ENCODE measurements at regions not wholly inside any gene's neighbourhood (a gene's known extent, or its start where the extent isn't known, plus 50 kb on each side); places are given as distances from the start of the nearest gene placed in this dataset.

DNA sequence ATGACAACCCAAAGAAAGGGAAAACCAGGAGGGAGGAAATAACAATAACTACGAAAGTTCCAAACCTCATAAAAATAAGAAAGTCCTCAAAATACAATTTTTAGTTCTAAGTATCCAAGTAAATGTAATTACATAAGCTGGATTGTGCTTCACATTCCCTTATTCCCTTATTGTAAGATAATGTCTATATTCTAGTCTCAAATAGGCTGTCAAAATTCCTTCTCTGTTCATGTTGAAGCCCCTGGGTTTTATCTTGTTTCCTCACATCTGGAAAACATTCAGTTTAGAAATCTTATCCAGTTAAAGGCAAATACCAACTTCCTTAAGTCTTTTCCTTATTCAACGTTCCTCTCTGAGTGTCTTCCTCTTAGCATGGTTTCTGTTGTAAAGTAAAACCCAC, 282.3 kb downstream of the CD109 start:
- TF ChIP-seq, protein P1, sequence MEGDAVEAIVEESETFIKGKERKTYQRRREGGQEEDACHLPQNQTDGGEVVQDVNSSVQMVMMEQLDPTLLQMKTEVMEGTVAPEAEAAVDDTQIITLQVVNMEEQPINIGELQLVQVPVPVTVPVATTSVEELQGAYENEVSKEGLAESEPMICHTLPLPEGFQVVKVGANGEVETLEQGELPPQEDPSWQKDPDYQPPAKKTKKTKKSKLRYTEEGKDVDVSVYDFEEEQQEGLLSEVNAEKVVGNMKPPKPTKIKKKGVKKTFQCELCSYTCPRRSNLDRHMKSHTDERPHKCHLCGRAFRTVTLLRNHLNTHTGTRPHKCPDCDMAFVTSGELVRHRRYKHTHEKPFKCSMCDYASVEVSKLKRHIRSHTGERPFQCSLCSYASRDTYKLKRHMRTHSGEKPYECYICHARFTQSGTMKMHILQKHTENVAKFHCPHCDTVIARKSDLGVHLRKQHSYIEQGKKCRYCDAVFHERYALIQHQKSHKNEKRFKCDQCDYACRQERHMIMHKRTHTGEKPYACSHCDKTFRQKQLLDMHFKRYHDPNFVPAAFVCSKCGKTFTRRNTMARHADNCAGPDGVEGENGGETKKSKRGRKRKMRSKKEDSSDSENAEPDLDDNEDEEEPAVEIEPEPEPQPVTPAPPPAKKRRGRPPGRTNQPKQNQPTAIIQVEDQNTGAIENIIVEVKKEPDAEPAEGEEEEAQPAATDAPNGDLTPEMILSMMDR (conservative IDR thresholded peaks at IDR 0.05; ENCODE audit: low read depth in 2 of 2), result no peak
- TF ChIP-seq EZH2 (IDR thresholded peaks at IDR 0.05; ENCODE audit: low read depth, unreplicated experiment) (no peak), POLR2AphosphoS5 (IDR thresholded peaks at IDR 0.05; ENCODE audit: low read depth) (no peak), EZH2phosphoT487 (IDR thresholded peaks at IDR 0.05; ENCODE audit: unreplicated experiment) (no peak)
- TF ChIP-seq, protein P2, sequence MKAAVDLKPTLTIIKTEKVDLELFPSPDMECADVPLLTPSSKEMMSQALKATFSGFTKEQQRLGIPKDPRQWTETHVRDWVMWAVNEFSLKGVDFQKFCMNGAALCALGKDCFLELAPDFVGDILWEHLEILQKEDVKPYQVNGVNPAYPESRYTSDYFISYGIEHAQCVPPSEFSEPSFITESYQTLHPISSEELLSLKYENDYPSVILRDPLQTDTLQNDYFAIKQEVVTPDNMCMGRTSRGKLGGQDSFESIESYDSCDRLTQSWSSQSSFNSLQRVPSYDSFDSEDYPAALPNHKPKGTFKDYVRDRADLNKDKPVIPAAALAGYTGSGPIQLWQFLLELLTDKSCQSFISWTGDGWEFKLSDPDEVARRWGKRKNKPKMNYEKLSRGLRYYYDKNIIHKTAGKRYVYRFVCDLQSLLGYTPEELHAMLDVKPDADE (IDR thresholded peaks at IDR 0.05), result no peak

All from GM23338 (cell line).